ENCODE measurements at regions not wholly inside any gene's neighbourhood (a gene's known extent, or its start where the extent isn't known, plus 50 kb on each side); places are given as distances from the start of the nearest gene placed in this dataset.
"Not testable (repeated sequence)": the region's sequence is repeated elsewhere in the genome, so short reads cannot be mapped to it uniquely, and the experiment has no call there.

GRCh38 chr3:75587695-75588094 lies 76.4 kb upstream of the FRG2C start:
- TF ChIP-seq, protein P1, sequence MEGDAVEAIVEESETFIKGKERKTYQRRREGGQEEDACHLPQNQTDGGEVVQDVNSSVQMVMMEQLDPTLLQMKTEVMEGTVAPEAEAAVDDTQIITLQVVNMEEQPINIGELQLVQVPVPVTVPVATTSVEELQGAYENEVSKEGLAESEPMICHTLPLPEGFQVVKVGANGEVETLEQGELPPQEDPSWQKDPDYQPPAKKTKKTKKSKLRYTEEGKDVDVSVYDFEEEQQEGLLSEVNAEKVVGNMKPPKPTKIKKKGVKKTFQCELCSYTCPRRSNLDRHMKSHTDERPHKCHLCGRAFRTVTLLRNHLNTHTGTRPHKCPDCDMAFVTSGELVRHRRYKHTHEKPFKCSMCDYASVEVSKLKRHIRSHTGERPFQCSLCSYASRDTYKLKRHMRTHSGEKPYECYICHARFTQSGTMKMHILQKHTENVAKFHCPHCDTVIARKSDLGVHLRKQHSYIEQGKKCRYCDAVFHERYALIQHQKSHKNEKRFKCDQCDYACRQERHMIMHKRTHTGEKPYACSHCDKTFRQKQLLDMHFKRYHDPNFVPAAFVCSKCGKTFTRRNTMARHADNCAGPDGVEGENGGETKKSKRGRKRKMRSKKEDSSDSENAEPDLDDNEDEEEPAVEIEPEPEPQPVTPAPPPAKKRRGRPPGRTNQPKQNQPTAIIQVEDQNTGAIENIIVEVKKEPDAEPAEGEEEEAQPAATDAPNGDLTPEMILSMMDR (IDR thresholded peaks at IDR 0.05): not testable (repeated sequence)
- not testable (repeated sequence) for TF ChIP-seq POLR2A, EP300 (IDR thresholded peaks at IDR 0.05)
